ENCODE measurements at regions not wholly inside any gene's neighbourhood (a gene's known extent, or its start where the extent isn't known, plus 50 kb on each side); places are given as distances from the start of the nearest gene placed in this dataset.

DNA sequence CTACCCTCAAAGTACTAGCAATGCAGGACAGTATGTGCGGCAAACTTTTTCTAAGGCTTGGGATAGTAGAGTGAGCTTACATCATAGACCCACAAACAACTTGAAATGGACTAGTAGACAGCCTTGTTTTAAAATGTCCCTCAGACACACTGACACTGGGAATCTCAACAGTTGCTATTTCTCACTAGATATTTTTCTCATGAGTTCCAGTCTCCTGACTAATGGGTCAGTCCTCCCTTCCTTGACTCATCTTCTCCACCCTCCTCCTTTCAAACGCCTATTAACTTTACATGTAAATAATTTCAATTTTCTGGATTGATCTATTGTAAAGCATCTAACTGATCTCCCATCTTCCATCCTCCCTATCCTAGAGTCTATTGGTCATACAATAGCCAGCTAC lies 308.3 kb upstream of the PREP start:
- TF ChIP-seq, protein P1, sequence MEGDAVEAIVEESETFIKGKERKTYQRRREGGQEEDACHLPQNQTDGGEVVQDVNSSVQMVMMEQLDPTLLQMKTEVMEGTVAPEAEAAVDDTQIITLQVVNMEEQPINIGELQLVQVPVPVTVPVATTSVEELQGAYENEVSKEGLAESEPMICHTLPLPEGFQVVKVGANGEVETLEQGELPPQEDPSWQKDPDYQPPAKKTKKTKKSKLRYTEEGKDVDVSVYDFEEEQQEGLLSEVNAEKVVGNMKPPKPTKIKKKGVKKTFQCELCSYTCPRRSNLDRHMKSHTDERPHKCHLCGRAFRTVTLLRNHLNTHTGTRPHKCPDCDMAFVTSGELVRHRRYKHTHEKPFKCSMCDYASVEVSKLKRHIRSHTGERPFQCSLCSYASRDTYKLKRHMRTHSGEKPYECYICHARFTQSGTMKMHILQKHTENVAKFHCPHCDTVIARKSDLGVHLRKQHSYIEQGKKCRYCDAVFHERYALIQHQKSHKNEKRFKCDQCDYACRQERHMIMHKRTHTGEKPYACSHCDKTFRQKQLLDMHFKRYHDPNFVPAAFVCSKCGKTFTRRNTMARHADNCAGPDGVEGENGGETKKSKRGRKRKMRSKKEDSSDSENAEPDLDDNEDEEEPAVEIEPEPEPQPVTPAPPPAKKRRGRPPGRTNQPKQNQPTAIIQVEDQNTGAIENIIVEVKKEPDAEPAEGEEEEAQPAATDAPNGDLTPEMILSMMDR (IDR thresholded peaks at IDR 0.05; ENCODE audit: insufficient read depth, low read depth, low read length): no peak
- no peak for TF ChIP-seq EZH2 (IDR thresholded peaks at IDR 0.05; ENCODE audit: insufficient read depth, low read length)
